ENCODE measurements at regions not wholly inside any gene's neighbourhood (a gene's known extent, or its start where the extent isn't known, plus 50 kb on each side); places are given as distances from the start of the nearest gene placed in this dataset.

DNA sequence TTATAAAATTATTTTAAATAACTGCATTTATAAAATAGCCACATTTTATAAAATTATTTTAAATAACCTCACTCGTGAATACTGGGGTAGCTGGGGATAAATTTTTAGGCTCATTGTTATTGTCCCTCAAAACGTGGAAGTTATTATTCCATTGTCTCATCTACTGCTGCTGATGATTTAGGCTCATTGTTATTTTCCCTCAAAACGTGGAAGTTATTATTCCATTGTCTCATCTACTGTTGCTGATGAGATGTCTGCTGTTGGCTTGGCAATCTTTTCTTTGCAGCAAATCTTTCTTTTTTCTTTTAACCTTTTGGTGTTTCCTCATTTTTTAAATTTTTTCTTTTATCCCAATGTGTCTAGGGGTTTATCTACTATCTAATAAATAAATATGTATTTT lies 182.6 kb upstream of the PZP start:
- no peak for TF ChIP-seq POLR2A (IDR thresholded peaks at IDR 0.05)
- TF ChIP-seq, protein P1, sequence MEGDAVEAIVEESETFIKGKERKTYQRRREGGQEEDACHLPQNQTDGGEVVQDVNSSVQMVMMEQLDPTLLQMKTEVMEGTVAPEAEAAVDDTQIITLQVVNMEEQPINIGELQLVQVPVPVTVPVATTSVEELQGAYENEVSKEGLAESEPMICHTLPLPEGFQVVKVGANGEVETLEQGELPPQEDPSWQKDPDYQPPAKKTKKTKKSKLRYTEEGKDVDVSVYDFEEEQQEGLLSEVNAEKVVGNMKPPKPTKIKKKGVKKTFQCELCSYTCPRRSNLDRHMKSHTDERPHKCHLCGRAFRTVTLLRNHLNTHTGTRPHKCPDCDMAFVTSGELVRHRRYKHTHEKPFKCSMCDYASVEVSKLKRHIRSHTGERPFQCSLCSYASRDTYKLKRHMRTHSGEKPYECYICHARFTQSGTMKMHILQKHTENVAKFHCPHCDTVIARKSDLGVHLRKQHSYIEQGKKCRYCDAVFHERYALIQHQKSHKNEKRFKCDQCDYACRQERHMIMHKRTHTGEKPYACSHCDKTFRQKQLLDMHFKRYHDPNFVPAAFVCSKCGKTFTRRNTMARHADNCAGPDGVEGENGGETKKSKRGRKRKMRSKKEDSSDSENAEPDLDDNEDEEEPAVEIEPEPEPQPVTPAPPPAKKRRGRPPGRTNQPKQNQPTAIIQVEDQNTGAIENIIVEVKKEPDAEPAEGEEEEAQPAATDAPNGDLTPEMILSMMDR (IDR thresholded peaks at IDR 0.05): no peak

Data from testis (tissue), 2 donors.